ENCODE measurements at regions not wholly inside any gene's neighbourhood (a gene's known extent, or its start where the extent isn't known, plus 50 kb on each side); places are given as distances from the start of the nearest gene placed in this dataset.

DNA sequence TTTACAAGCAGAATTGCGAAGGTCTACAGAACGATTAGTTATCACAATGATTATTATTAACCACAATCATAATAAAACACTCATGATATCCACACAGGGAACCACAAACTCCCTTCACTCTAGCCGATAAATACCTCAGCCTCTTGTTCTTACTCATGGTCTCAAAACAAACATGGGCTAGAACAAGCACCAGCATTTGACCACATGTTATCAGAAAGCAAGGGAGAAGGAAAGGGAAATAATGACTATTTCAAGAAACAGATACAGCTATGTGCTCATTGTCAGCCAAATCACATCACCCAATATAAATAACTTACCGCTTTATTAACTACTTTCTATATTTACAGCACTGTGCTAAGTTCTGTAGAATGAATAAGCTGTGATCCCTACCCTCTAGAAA, 663.2 kb upstream of the HTR2C start:
- WGBS, 2 donors = 65 to 73% methylated on average over 4 of the region's 4 CpGs
- TF ChIP-seq EP300 (IDR thresholded peaks at IDR 0.05) = no peak
- TF ChIP-seq POLR2A (IDR thresholded peaks at IDR 0.05) = no peak
- TF ChIP-seq, protein P1, sequence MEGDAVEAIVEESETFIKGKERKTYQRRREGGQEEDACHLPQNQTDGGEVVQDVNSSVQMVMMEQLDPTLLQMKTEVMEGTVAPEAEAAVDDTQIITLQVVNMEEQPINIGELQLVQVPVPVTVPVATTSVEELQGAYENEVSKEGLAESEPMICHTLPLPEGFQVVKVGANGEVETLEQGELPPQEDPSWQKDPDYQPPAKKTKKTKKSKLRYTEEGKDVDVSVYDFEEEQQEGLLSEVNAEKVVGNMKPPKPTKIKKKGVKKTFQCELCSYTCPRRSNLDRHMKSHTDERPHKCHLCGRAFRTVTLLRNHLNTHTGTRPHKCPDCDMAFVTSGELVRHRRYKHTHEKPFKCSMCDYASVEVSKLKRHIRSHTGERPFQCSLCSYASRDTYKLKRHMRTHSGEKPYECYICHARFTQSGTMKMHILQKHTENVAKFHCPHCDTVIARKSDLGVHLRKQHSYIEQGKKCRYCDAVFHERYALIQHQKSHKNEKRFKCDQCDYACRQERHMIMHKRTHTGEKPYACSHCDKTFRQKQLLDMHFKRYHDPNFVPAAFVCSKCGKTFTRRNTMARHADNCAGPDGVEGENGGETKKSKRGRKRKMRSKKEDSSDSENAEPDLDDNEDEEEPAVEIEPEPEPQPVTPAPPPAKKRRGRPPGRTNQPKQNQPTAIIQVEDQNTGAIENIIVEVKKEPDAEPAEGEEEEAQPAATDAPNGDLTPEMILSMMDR (IDR thresholded peaks at IDR 0.05) = no peak
- Histone ChIP-seq H3K9me3 (no peaks in the 10 kb centered on the region), H3K36me3 (no peaks in the 10 kb centered on the region), H3K27ac (no peak overlapping the region), H3K4me1 (no peaks in the 10 kb centered on the region), H3K4me3 (no peak overlapping the region), H3K27me3 (peaks cover 2 to 7% of the 10 kb centered on the region in 2 donors)
- DNase-seq (ENCODE audit: low spot score in 2 of 2) = no peak

DNA sequence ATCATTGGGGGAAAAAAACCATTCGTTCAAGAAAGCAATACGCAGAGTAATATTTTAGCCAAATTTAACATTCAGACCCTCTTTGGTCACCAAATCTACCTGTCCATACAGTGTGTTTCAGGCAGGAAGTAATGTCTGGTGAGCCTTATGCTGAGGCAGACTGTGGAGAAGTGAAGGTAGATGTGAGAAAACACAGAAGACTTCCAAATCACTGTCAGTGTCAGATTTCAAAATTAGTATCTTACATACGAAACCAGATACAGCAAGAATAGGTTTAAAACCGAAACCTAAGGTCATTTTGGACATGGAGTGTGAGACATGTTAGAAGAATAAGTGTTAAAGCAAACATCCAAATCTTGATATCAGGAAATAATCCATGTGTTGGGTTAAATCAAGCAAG, 664.5 kb upstream of the HTR2C start:
- no peak overlapping the region for H3K27ac ChIP-seq
- DNase-seq (ENCODE audit: low spot score in 2 of 2) = no peak
- TF ChIP-seq, protein P1 (IDR thresholded peaks at IDR 0.05) = no peak
- TF ChIP-seq POLR2A (IDR thresholded peaks at IDR 0.05) (no peak), EP300 (IDR thresholded peaks at IDR 0.05) (no peak)
- peaks cover 2 to 9% of the 10 kb centered on the region in 2 donors for H3K27me3 ChIP-seq
- H3K9me3 ChIP-seq = no peaks in the 10 kb centered on the region
- no peaks in the 10 kb centered on the region for H3K36me3 ChIP-seq
- H3K4me1 ChIP-seq = no peaks in the 10 kb centered on the region
- WGBS, 2 donors = 71 to 88% methylated on average over 4 of the region's 4 CpGs
- H3K4me3 ChIP-seq = no peak overlapping the region

DNA sequence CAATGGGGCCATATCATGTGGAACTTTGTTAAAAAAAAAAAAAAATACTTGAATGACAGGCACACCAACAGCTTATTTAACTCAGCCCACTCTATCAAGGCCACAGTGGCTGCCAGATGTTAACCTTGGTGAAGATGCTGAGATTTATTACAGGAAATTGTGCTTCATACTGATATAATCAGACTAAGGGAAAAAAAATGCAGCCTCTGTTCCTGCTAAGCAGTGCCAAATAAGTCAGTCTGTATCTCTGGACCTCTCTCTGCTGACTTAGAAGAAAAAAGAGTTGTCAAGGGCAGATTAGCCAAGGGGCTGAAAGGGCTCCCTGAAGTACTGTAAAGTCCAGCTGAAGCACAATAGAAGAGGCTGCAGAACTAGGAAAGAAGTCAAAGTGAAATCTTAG, 677.7 kb upstream of the HTR2C start:
- Histone ChIP-seq H3K4me3 (no peak overlapping the region), H3K4me1 (no peaks in the 10 kb centered on the region), H3K36me3 (no peaks in the 10 kb centered on the region), H3K27me3 (no peaks in the 10 kb centered on the region), H3K9me3 (no peaks in the 10 kb centered on the region), H3K27ac (no peak overlapping the region)
- TF ChIP-seq POLR2A (IDR thresholded peaks at IDR 0.05) (no peak), EP300 (IDR thresholded peaks at IDR 0.05) (no peak)
- TF ChIP-seq, protein P1 (IDR thresholded peaks at IDR 0.05) = no peak
- DNase-seq (ENCODE audit: low spot score in 2 of 2) = no peak

DNA sequence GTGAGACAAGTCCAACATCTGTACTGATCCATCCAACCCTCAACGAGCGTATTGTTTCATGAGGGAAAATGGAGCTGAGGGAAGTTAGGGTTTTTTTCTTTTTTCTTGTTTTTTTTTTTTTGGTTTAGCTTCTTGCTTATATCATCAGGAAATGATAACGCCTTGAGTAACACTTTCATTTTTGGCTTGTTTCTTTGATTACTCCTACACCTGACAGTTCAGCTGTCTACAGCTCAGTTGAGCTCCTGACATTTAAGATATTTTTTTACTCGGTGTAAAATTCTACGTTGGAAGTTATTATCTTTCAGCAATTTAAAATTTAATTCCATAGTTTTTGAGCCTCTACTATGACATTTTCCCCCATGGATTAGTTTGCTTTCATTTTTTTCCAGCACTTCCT, 691.0 kb upstream of the HTR2C start:
- no peak for DNase-seq (ENCODE audit: low spot score in 2 of 2)
- H3K9me3 ChIP-seq = peaks cover 0 to 6% (median 0%) of the 10 kb centered on the region in 4 donors
- H3K4me1 ChIP-seq = no peaks in the 10 kb centered on the region
- no peak overlapping the region for H3K4me3 ChIP-seq
- H3K36me3 ChIP-seq = no peaks in the 10 kb centered on the region
- 74 to 85% methylated on average over 5 of the region's 5 CpGs for WGBS, 2 donors
- TF ChIP-seq, protein P1 (IDR thresholded peaks at IDR 0.05) = no peak
- TF ChIP-seq POLR2A (IDR thresholded peaks at IDR 0.05) (no peak), EP300 (IDR thresholded peaks at IDR 0.05) (no peak)
- no peak overlapping the region for H3K27ac ChIP-seq
- H3K27me3 ChIP-seq = peaks cover 0 to 9% of the 10 kb centered on the region in 2 donors

DNA sequence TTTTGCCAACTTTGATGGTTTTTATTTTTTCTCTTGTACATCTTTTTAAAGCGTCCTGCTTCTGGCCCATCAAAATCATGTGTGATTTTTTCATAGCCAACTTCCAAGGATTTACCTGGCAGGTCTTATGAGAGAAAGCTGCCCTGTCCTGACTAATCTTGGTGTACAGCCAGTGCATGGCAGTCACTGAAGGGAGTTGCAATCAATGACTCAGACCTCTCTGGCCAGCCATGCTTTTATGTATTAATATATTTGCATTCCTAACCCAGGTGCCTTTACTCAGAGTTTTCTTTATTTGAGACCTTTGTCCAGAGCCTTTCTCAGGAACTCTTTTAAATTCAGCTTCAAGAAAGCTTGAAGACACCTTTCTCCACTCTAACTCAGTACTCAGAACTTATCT, 691.5 kb upstream of the HTR2C start:
- WGBS, 2 donors = 72 to 100% methylated on average over 1 of the region's 1 CpG
- TF ChIP-seq POLR2A (IDR thresholded peaks at IDR 0.05) = no peak
- TF ChIP-seq EP300 (IDR thresholded peaks at IDR 0.05) = no peak
- TF ChIP-seq, protein P1 (IDR thresholded peaks at IDR 0.05) = no peak
- H3K4me1 ChIP-seq = no peaks in the 10 kb centered on the region

More for the DNA sequence above, 691.5 kb upstream of the HTR2C start:
- no peak overlapping the region for H3K27ac ChIP-seq
- DNase-seq (ENCODE audit: low spot score in 2 of 2) = no peak
- H3K36me3 ChIP-seq = no peaks in the 10 kb centered on the region
- peaks cover 0 to 6% (median 0%) of the 10 kb centered on the region in 4 donors for H3K9me3 ChIP-seq
- H3K27me3 ChIP-seq = peaks cover 0 to 9% of the 10 kb centered on the region in 2 donors
- H3K4me3 ChIP-seq = no peak overlapping the region

Data from tibial nerve (tissue), 4 donors.